ENCODE measurements at regions not wholly inside any gene's neighbourhood (a gene's known extent, or its start where the extent isn't known, plus 50 kb on each side); places are given as distances from the start of the nearest gene placed in this dataset.

DNA sequence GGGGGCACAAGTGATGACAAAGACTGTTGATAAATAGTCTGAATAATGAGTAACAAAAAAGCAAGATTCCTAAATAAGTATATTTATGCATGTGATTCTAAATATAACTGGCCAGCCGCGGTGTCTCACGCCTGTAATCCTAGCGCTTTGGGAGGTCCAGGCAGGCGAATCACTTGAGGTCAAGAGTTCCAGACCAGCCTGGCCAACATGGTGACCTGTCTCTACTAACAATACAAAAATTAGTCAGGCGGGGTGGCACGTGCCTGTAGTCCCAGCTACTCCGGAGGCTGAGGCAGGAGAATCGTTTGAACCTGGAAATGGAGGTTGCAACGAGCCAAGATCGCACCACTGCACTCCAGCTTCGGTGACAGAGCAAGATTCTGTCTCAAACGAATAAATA lies 161.5 kb downstream of the TOMM20 start:
- H3K4me1 Mint-ChIP-seq (ENCODE audit: unreplicated experiment), result peaks cover 73% of the 10 kb centered on the region
- no peaks in the 10 kb centered on the region for H3K36me3 Mint-ChIP-seq (ENCODE audit: unreplicated experiment)
- H3K27me3 Mint-ChIP-seq (ENCODE audit: unreplicated experiment), result no peaks in the 10 kb centered on the region
- H3K9me3 Mint-ChIP-seq (ENCODE audit: unreplicated experiment), result no peaks in the 10 kb centered on the region
- TF ChIP-seq CTCF (IDR thresholded peaks at IDR 0.05), result no peak
- H3K27ac Mint-ChIP-seq (ENCODE audit: unreplicated experiment), result no peak overlapping the region
- DNase-seq (ENCODE audit: extremely low spot score, unreplicated experiment), result no peak
- no peak overlapping the region for H3K4me3 Mint-ChIP-seq (ENCODE audit: unreplicated experiment)

- Mint-ChIP-seq H3K27ac (ENCODE audit: unreplicated experiment) (peak overlapping the region; percentile 96), H3K4me1 (ENCODE audit: unreplicated experiment) (peaks cover 72% of the 10 kb centered on the region), H3K36me3 (ENCODE audit: unreplicated experiment) (no peaks in the 10 kb centered on the region), H3K27me3 (ENCODE audit: unreplicated experiment) (no peaks in the 10 kb centered on the region), H3K4me3 (ENCODE audit: unreplicated experiment) (no peak overlapping the region), H3K9me3 (ENCODE audit: unreplicated experiment) (no peaks in the 10 kb centered on the region)
- no peak for DNase-seq (ENCODE audit: extremely low spot score, unreplicated experiment)
- TF ChIP-seq CTCF (IDR thresholded peaks at IDR 0.05), result no peak
Measured at GRCh38 chr1:234965111-234965510, 163.5 kb downstream of the TOMM20 start.

DNA sequence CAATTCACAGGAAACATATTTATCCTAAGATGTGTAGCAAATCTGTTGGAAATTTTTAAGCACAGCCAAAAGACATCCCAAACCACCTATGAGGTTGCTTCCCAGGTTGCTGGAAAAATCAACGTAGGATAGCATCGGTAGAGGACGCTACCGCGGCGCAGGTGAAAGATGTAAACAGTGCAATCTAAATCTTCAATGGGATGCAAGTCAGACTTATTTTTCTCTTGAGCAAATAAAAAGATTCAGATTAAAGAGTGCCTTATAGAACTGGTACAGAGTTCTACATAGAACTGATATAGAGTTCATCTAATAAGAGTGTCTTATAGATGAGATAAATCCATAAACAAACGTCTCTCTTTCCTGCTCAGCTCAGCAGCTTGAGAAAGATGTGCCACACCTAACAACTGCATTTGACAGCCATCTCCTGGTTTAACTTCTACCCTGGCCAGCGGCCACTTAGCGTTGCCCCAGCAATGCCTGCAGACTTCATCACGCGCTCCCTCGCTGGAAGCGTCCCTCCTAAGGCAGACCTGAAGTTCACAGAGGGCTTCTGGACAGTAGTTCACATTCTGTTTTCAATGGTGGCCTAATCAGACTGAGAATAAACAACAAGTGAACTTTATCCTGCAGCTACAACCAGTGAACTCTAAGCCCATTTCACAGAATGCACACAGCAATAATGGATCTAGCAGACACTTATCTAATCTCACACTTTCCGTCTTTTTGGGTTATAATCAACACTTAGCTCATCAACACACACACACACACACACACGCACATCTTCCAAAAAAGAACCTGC lies 164.5 kb downstream of the TOMM20 start:
- Mint-ChIP-seq H3K27ac (ENCODE audit: unreplicated experiment) (peak overlapping the region; percentile 96), H3K36me3 (ENCODE audit: unreplicated experiment) (no peaks in the 10 kb centered on the region), H3K9me3 (ENCODE audit: unreplicated experiment) (no peaks in the 10 kb centered on the region), H3K4me1 (ENCODE audit: unreplicated experiment) (peaks cover 71% of the 10 kb centered on the region), H3K27me3 (ENCODE audit: unreplicated experiment) (no peaks in the 10 kb centered on the region), H3K4me3 (ENCODE audit: unreplicated experiment) (peak overlapping the region; percentile 65)
- TF ChIP-seq CTCF (IDR thresholded peaks at IDR 0.05), result no peak
- no peak for DNase-seq (ENCODE audit: extremely low spot score, unreplicated experiment)

DNA sequence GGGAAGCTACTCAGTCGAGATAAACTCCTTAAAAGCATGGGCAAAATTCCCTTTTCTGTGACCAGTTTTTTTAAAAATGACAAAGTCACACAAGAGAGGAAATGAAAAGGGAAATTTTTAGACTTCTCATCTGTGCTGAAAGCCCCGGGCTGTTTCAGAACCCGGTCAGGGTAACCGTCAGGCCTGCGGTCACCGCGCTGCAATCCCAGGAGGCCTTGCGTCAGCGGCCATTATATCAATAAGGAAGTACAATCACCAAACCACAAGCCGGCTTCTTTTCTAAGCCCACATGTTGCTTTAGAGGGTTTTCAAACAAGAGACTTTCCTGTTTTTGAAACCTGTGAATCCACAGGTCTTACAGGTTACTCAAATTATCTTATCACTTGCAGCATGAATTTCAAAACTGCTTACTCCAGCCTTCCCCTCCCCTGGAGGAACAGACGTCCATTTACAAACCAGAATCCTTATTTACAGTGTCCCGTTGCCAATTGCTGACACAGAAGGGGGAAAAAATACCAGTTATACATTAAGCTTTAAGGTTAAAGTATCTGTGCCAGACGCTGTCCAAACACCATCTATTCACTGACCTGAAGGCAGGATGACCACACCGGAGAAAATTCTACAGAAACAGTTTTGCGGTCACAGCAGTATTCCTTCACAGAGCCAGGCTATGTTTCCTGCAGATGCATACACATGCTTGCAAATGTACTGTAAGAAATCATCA lies 165.3 kb downstream of the TOMM20 start:
- Mint-ChIP-seq H3K27me3 (ENCODE audit: unreplicated experiment) (no peaks in the 10 kb centered on the region), H3K4me3 (ENCODE audit: unreplicated experiment) (peak overlapping the region; percentile 65), H3K4me1 (ENCODE audit: unreplicated experiment) (peaks cover 68% of the 10 kb centered on the region), H3K27ac (ENCODE audit: unreplicated experiment) (peak overlapping the region; percentile 96), H3K36me3 (ENCODE audit: unreplicated experiment) (no peaks in the 10 kb centered on the region), H3K9me3 (ENCODE audit: unreplicated experiment) (no peaks in the 10 kb centered on the region)
- no peak for DNase-seq (ENCODE audit: extremely low spot score, unreplicated experiment)
- TF ChIP-seq CTCF (IDR thresholded peaks at IDR 0.05), result no peak

DNA sequence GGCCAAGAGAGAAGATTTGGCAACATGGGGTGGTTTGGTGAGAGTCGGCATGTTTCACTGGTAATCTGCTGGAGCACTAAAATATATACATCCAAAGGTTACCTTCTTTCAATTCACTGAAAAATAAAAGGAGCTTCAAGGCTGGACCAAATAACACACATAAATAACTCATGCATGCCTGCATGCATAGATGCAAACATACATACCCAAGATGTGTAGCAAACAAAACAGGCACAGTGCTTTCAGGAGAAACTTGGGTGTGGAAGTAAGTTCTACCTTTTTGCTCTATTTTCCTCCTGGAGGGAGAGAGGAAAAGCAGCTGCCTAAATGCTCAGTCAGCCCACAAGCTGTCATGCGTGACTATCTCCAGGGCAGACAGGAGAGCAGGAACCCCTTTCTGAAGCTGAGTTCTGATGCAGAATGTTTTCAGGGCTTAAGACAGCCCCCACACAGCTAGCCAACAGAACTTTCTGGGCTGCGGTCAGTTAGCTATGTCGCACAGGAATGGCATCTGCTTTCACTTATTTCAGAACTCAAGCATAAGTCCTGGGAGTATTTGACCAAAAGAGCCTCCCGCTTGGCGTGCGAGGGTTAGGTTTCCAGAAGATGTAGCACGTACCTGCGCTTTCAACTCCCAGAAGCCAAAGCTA lies 166.2 kb downstream of the TOMM20 start:
- H3K9me3 Mint-ChIP-seq (ENCODE audit: unreplicated experiment), result no peaks in the 10 kb centered on the region
- peak overlapping the region; percentile 96 for H3K27ac Mint-ChIP-seq (ENCODE audit: unreplicated experiment)
- DNase-seq (ENCODE audit: extremely low spot score, unreplicated experiment), result peak; percentile 88
- no peaks in the 10 kb centered on the region for H3K36me3 Mint-ChIP-seq (ENCODE audit: unreplicated experiment)
- H3K4me1 Mint-ChIP-seq (ENCODE audit: unreplicated experiment), result peaks cover 77% of the 10 kb centered on the region
- no peaks in the 10 kb centered on the region for H3K27me3 Mint-ChIP-seq (ENCODE audit: unreplicated experiment)
- H3K4me3 Mint-ChIP-seq (ENCODE audit: unreplicated experiment), result peak overlapping the region; percentile 65
- no peak for TF ChIP-seq CTCF (IDR thresholded peaks at IDR 0.05)

Measured in osteocyte (in vitro differentiated cells).